Sigmoid colon (tissue), 6 donors: ENCODE measurements at regions not wholly inside any gene's neighbourhood (a gene's known extent, or its start where the extent isn't known, plus 50 kb on each side); places are given as distances from the start of the nearest gene placed in this dataset.

ENCODE experiments used
- DNase-seq: peaks from one replicate; pipeline ENCODE4 v3.0.0-alpha.2; 2019
- H3K27ac ChIP-seq, 4 donors: fragments of 200-600 bp; sonication (generic); one replicate each; pipeline ENCODE4 v1.5.1; 2016 to 2019; ENCODE audit warnings: mild to moderate bottlenecking in 1 of 4
- H3K27me3 ChIP-seq, 3 donors: fragments of 200-600 bp; sonication (generic); one replicate each; pipeline ENCODE4 v1.5.1; 2019; ENCODE audit warnings: mild to moderate bottlenecking in 1 of 3
- H3K36me3 ChIP-seq, 4 donors: fragments of 200-600 bp; sonication (generic); one replicate each; pipeline ENCODE4 v1.5.1; 2016 to 2019
- H3K4me1 ChIP-seq, 4 donors: fragments of 200-600 bp; sonication (generic); one replicate each; pipeline ENCODE4 v1.5.1; 2017 to 2019
- H3K4me3 ChIP-seq, 4 donors: fragments of 200-600 bp; sonication (generic); one replicate each; pipeline ENCODE4 v1.5.1; 2017 to 2019; ENCODE audit warnings: mild to moderate bottlenecking in 2 of 4, moderate library complexity in 1 of 4
- H3K9me3 ChIP-seq, 4 donors: fragments of 200-600 bp in 3 of 4; sonication (generic) in 3 of 4; one replicate each; pipeline versions ENCODE4 v1.5.1 to v1.6.1; 2013 to 2019
- CTCF ChIP-seq, 4 experiments: fragments of 450-650 bp in 3 of 4; fragments of 200-600 bp in 1 of 4; IDR thresholded peaks; one replicate each; pipeline ENCODE4 v1.5.1; 2016 to 2019; ENCODE audit warnings: antibody characterized with exemption in 4 of 4, mild to moderate bottlenecking in 3 of 4, moderate library complexity in 2 of 4
- EP300 ChIP-seq, 4 donors: sonication (generic); formaldehyde crosslinking; IDR thresholded peaks; one replicate each; pipeline ENCODE4 v1.6.1; 2017; ENCODE audit warnings: antibody characterized with exemption in 4 of 4
- POLR2A ChIP-seq, 2 donors: fragments of 450-650 bp; IDR thresholded peaks; one replicate each; pipeline ENCODE4 v1.6.1; 2016; ENCODE audit warnings: antibody characterized with exemption in 2 of 2, mild to moderate bottlenecking in 2 of 2, moderate library complexity in 2 of 2
- POLR2AphosphoS5 ChIP-seq, 4 donors: sonication (generic); formaldehyde crosslinking; IDR thresholded peaks; one replicate each; pipeline ENCODE4 v1.6.1; 2017; ENCODE audit warnings: antibody characterized with exemption in 4 of 4
- WGBS, 2 donors: extraction: QIAGEN DNeasy Blood & Tissue Kit; methylation state at CpG; one replicate each; pipeline ENCODE4 v1.1.7; 2013; 5-methylcytosine and 5-hydroxymethylcytosine counted together
- intact Hi-C: fragments of 100-400 bp; cut with DNase I; formaldehyde crosslinking; loops from one replicate; pipeline ENCODE4 v1.15.1; 2023
- donor health status: healthy with polysubstance abuse.
- donor health status: healthy.

- peaks cover 0 to 9% (median 0%) of the 10 kb centered on the region in 3 donors for H3K27me3 ChIP-seq
- H3K4me1 ChIP-seq, result no peaks in the 10 kb centered on the region
- TF ChIP-seq POLR2AphosphoS5 (IDR thresholded peaks at IDR 0.05) (no peak), POLR2A (IDR thresholded peaks at IDR 0.05) (no peak), EP300 (IDR thresholded peaks at IDR 0.05) (no peak), CTCF (IDR thresholded peaks at IDR 0.05) (no peak)
- intact Hi-C loops, result no loop called here
- H3K27ac ChIP-seq, result no peak overlapping the region
- H3K4me3 ChIP-seq, result no peak overlapping the region
- WGBS, 2 donors, result 75 to 79% methylated on average over 9 of the region's 9 CpGs
- peaks cover 0 to 10% (median 5%) of the 10 kb centered on the region in 4 donors for H3K9me3 ChIP-seq
- no peak for DNase-seq
- H3K36me3 ChIP-seq, result no peaks in the 10 kb centered on the region
Measured at GRCh38 chr1:29624320-29625083, 388.2 kb downstream of the PTPRU start.

- Histone ChIP-seq H3K27me3 (peaks cover 0 to 9% (median 0%) of the 10 kb centered on the region in 3 donors), H3K9me3 (peaks cover 0 to 8% (median 4%) of the 10 kb centered on the region in 4 donors), H3K4me3 (no peak overlapping the region), H3K36me3 (no peaks in the 10 kb centered on the region), H3K4me1 (no peaks in the 10 kb centered on the region), H3K27ac (no peak overlapping the region)
- intact Hi-C loops, result no loop called here
- DNase-seq, result no peak
- WGBS, 2 donors, result 79 to 81% methylated on average over 7 of the region's 7 CpGs
- no peak for TF ChIP-seq EP300 (IDR thresholded peaks at IDR 0.05)
- TF ChIP-seq POLR2A (IDR thresholded peaks at IDR 0.05), result no peak
Measured at GRCh38 chr1:29623501-29623900, 387.2 kb downstream of the PTPRU start.

GRCh38 chr1:29621826-29622435 lies 385.6 kb downstream of the PTPRU start:
- no peaks in the 10 kb centered on the region for H3K4me1 ChIP-seq
- no peaks in the 10 kb centered on the region for H3K9me3 ChIP-seq
- no peak for DNase-seq
- H3K4me3 ChIP-seq, result no peak overlapping the region
- H3K36me3 ChIP-seq, result no peaks in the 10 kb centered on the region
- TF ChIP-seq POLR2A (IDR thresholded peaks at IDR 0.05), result no peak
- TF ChIP-seq POLR2AphosphoS5 (IDR thresholded peaks at IDR 0.05), result no peak
- TF ChIP-seq CTCF (IDR thresholded peaks at IDR 0.05), result no peak
- TF ChIP-seq EP300 (IDR thresholded peaks at IDR 0.05), result no peak
- intact Hi-C loops, result no loop called here
- 81 to 84% methylated on average over 11 of the region's 11 CpGs for WGBS, 2 donors
- H3K27ac ChIP-seq, result no peak overlapping the region
- peaks cover 0 to 9% (median 0%) of the 10 kb centered on the region in 3 donors for H3K27me3 ChIP-seq

- Histone ChIP-seq H3K4me3 (no peak overlapping the region), H3K27ac (no peak overlapping the region)
Measured at GRCh38 chr1:29620631-29621030, 384.3 kb downstream of the PTPRU start.

More at GRCh38 chr1:29620631-29621030, 384.3 kb downstream of the PTPRU start:
- H3K9me3 ChIP-seq, result no peaks in the 10 kb centered on the region
- H3K4me1 ChIP-seq, result no peaks in the 10 kb centered on the region
- H3K36me3 ChIP-seq, result no peaks in the 10 kb centered on the region
- WGBS, 2 donors, result 54 to 77% methylated on average over 7 of the region's 7 CpGs
- H3K27me3 ChIP-seq, result peaks cover 0 to 6% (median 0%) of the 10 kb centered on the region in 3 donors
- no peak for DNase-seq
- intact Hi-C loops, result no loop called here
- TF ChIP-seq POLR2AphosphoS5 (IDR thresholded peaks at IDR 0.05) (no peak), POLR2A (IDR thresholded peaks at IDR 0.05) (no peak), EP300 (IDR thresholded peaks at IDR 0.05) (no peak), CTCF (IDR thresholded peaks at IDR 0.05) (no peak)
